Eye (tissue), 1 donor: ENCODE measurements at regions not wholly inside any gene's neighbourhood (a gene's known extent, or its start where the extent isn't known, plus 50 kb on each side); places are given as distances from the start of the nearest gene placed in this dataset.

Experiments used
- DNase-seq: peaks from one replicate; pipeline ENCODE4 v3.0.0-alpha.2; 2015

DNA sequence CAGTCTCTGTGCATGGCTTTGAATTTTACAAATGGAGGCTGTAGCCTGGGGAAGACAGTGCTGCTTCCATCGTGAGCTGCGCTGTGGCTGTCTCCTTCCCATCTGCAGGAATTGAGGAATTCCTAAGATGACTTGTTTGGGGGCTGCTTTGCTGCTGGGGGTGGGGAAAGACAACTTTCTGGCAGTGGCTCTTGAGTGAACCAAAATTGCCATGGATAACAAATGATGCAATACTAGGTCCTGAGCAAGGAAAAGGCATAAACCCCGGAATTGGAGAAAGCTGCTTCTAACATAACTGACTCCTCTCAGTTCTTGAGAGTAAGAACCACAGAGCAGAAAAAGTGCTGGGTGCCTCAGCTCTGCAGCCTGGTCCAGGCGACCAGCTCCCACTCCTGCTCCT is 245.0 kb upstream of the RPL38 start:
- no peak for DNase-seq

- no peak for DNase-seq
Observed at GRCh38 chr17:73960469-73960868, 243.0 kb upstream of the RPL38 start.

- no peak for DNase-seq
Observed at GRCh38 chr17:73962308-73962707, 241.2 kb upstream of the RPL38 start.

DNA sequence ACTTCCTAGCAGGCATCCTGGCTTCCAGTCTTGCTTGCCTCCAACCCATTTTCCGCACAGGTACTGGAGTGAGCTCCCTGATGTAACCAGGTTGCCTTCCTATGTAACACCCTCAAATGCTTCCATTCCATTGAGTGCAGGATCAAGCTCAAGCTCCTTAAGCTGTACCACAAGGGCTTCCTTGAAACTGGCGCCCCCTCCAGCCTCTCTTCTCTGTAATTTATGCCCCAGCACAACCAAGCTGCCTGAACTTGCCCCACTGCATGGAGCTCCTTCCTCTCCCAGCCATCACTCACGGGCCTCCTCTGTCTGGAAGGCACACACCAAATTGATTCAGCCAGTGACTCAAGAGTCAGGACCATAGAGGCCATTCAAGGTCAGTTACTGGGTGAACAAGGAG is 234.8 kb upstream of the RPL38 start:
- DNase-seq, result no peak

DNA sequence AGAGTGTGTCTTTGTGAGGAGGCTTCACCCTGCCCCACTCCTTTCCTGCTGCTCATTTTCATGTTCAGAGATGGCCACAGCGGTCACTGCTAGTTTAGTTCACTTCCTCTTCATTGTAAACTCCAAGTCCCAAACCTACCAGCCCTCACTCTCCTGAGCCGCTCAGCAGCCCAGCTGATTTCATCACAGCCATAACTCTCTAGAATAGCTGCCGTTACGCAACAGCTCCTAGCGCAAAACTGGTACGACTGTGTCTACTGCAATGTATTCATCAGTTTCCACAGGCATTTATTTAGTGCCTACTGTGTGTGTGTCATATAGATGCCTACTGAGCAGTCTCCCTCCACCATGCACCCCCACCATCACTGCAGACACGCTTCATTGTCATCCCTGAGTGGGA is 233.5 kb upstream of the RPL38 start:
- DNase-seq, result no peak

GRCh38 chr17:73971127-73971526 is 232.4 kb upstream of the RPL38 start:
- no peak for DNase-seq

DNA sequence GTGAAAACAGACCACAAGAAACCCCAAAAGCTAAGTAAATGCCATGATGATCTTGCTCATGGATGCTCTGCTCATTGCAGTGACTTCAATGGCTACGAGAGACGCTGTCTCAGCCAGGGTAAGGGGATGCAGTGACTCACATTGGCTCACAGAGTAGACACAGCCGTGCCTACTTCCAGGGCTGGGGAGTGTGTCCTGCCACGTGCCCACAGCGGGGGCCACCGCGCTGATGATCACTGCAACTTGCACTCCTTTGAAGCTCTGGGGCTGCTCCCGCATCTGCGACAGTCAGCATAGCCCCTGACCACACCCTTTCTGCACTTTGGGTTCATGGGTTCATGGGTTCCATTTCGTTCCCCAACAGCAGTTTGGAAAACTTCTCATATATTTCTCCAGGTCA is 231.4 kb upstream of the RPL38 start:
- no peak for DNase-seq

GRCh38 chr17:73972901-73973300 is 230.6 kb upstream of the RPL38 start:
- no peak for DNase-seq

- no peak for DNase-seq
Observed at GRCh38 chr17:73973586-73974409, 229.7 kb upstream of the RPL38 start.

DNA sequence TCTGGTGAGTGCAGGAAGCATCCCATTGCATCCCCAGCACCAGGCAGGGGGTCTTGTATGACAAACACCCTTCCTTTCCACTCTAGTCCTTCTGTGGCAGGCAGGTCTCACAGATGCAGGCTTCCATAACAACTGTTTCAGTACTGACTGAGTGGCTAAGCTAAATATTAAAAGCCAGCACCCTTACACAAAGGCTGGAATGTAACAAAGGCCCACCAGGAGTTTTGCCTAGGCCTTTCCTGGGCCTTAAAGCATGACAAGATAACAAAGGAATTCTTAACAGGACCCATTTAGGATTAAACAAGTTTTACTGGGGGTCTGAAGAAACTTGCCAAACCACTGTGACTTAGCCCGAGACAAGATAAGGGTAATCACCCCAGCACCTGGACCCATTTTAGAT is 228.9 kb upstream of the RPL38 start:
- no peak for DNase-seq

DNA sequence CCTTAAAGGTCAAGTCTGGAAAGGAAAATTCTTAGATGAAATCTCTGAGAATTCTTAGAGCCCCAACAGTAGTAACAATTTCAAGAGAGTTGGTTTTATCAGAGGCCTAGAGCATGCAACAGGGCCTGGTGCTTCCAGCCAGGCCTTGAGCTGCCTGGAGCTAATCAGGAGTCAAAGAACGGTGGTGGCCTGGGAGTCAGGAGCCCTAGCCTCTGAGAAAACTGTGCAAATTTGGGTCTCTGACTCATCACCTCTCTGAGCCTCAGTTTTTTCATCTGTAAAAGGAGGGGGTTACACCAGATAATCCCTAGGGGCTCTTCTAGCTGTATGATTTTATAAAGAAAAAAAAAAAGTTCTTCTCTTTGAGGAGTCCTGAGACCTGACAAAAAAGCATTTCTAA is 227.3 kb upstream of the RPL38 start:
- DNase-seq, result no peak

DNA sequence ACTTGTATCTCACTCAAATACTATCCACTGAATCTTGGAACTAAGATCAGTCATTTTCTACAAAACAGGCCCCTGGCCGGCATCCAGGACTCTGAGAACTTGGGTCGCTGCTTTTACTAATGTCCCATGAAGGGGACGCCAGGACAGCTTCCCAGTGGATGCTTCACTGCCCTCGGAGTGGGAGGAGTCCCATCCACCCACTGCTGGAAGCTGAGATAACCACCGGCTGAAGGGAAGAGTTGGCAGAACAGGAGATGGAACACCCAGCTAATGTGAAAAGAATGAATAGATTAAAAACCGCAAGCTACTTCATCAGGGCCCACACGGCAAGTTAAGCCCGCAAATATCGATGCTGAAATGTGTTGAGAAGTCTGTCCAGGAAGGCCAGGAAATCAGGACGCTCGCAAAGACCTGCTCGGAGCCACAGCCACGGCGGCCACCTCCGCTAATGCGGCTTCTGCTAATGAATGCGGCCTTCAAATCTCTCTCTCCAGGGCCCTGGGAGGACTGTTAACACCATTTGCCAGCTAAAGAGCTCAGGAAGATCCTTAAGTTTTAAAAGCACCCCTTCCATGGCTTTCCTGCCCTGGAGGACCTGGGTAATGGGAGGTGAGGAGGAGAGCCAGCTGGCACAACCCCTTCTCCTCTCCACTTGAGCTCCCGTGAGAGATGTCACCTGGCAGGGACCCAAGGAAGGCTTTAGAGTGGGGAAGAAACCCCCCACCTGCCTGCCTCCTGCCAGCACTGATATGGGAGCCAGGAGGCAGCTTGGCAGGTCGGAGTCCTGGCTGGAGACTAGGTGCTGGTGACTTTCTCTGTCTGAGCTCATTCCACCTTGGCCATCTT is 226.6 kb upstream of the RPL38 start:
- DNase-seq, result no peak

DNA sequence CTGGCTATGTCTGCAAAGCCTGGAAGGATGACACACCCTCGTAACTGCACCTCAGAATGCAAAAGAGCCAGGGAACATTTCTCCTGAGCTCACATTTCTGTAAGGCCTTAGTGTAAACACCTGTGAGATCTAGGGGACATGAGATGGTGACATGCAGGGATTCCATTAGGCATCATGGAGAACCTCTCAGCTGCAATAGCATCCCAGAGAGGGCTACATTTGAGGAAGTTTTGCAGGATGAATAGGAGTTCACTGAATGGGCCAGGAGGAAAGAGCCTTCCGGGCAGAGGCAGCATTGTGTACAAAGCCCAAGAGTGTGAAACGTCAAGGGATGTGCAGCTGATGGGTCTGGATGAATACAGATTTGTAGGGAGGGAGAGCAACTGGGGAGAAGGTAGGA is 223.0 kb upstream of the RPL38 start:
- no peak for DNase-seq

GRCh38 chr17:73982871-73983270 is 220.6 kb upstream of the RPL38 start:
- DNase-seq, result no peak

GRCh38 chr17:73983621-73984400 is 219.7 kb upstream of the RPL38 start:
- no peak for DNase-seq

- no peak for DNase-seq
Observed at GRCh38 chr17:73984941-73985340, 218.5 kb upstream of the RPL38 start.

DNA sequence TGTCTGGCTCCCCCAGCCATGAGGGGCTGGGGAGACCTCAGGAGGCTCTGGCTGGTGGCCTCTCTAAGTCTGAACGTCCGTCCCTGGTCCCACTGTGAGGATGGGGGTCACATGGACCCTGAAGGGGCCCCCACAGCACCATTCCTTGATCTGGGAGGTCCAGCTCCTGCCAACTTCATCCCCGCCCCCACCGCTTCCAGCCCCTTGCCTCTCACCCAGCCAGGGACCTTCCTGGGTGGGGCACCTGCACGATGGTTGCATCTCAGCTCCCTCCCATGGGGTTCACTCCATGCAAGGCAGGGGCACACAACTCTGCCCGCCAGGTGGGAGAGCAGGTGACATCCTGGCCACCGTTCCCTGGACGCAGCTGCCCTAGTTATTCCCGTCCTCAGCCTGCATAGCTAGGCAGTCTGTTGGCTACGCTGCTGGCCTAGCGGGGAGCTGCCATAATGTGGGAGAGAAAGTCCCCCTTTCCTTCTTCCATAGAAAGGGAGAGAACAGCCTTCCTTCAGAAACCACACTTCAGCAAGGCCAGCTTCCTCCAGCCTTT is 217.9 kb upstream of the RPL38 start:
- no peak for DNase-seq

- no peak for DNase-seq
Observed at GRCh38 chr17:73986641-73987177, 216.8 kb upstream of the RPL38 start.

GRCh38 chr17:73987395-73987794 is 216.1 kb upstream of the RPL38 start:
- no peak for DNase-seq

GRCh38 chr17:73987845-73988509 is 215.5 kb upstream of the RPL38 start:
- no peak for DNase-seq

GRCh38 chr17:73989671-73990070 is 213.8 kb upstream of the RPL38 start:
- DNase-seq, result no peak

- DNase-seq, result no peak
Observed at GRCh38 chr17:73990290-73990689, 213.2 kb upstream of the RPL38 start.
